ENCODE measurements at regions not wholly inside any gene's neighbourhood (a gene's known extent, or its start where the extent isn't known, plus 50 kb on each side); places are given as distances from the start of the nearest gene placed in this dataset.

DNA sequence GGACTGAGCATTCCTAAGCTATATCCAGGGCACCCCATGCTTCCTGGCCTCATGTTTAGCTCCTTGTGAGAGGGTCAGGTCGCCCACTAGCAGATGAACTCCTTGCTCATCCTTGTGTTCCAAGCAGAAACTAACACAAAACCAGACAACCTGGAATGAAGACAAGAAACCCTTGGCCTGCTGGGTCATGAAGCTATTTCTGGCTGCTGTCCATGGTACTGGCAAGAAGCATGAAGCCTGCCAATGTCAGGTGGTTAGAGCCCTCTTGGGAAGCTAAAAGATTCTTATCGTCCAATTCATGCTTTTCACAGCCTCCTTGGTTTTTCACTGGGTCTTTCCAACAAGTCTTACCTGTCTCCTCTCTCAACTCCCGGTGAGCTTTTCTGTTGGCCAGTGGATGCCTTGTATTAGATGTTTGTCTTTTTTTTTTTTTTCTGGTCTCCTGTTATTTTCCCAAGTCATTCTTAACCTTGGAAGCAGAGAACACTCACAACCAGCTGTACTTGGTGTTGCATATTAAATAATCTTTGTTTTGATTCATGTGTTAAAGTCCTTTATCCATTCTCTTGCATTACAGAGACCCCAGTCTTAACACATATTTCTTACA lies 180.3 kb downstream of the ANKRD60 start:
- Histone ChIP-seq H3K9me3 (ENCODE audit: insufficient read depth in 2 of 2, low read depth in 1 of 2, low read length in 1 of 2) (peaks cover 0 to 7% of the 10 kb centered on the region in 2 experiments; a peak in 2 of 4 replicates), H2BK5ac (ENCODE audit: low read depth, low read length) (no peak overlapping the region), H4K91ac (replicated peaks; ENCODE audit: insufficient read length, low read length) (no peak overlapping the region), H3K79me1 (ENCODE audit: low read depth, low read length) (no peaks in the 10 kb centered on the region), H3K23ac (ENCODE audit: insufficient read length) (no peak overlapping the region), H3K4ac (replicated peaks; ENCODE audit: insufficient read length, low read depth, low read length) (no peak overlapping the region), H3K36me3 (ENCODE audit: control insufficient read depth in 2 of 4, insufficient read depth in 4 of 4, low read length in 3 of 4) (no peaks in the 10 kb centered on the region), H3K27me3 (replicated peaks in 1 of 4; ENCODE audit: control insufficient read depth in 3 of 4, extremely low read depth in 1 of 4, insufficient read depth in 3 of 4, low read length in 3 of 4) (no peaks in the 10 kb centered on the region), H3K4me1 (replicated peaks in 1 of 4; ENCODE audit: control insufficient read depth in 3 of 4, insufficient read depth in 4 of 4, low read length in 3 of 4) (peaks cover 0 to 4% (median 3%) of the 10 kb centered on the region in 4 experiments; a peak in 4 of 7 replicates), H2BK20ac (ENCODE audit: low read length) (no peak overlapping the region), H2BK120ac (replicated peaks; ENCODE audit: low read depth, low read length) (no peak overlapping the region), H2BK15ac (ENCODE audit: low read length) (no peak overlapping the region), H4K5ac (ENCODE audit: insufficient read length, low read depth, low read length) (no peak overlapping the region), H4K20me1 (replicated peaks in 1 of 2; ENCODE audit: control insufficient read depth in 1 of 2, insufficient read depth in 2 of 2, low read length in 2 of 2) (no peaks in the 10 kb centered on the region), H2AFZ (ENCODE audit: low read length) (no peak overlapping the region), H3K4me2 (ENCODE audit: insufficient read depth in 1 of 2, low read depth in 2 of 2, low read length in 2 of 2) (no peak overlapping the region), H2BK12ac (ENCODE audit: low read depth, low read length) (0 out of 2 replicates have a peak overlapping the region, but pooled peaks have one; percentile 1), H3K4me3 (ENCODE audit: extremely low read depth in 1 of 4, insufficient read depth in 2 of 4, low read depth in 3 of 4, low read length in 4 of 4) (no peak overlapping the region), H3K23me2 (ENCODE audit: low read depth, low read length) (no peaks in the 10 kb centered on the region), H3K9ac (replicated peaks in 1 of 4; ENCODE audit: extremely low read depth in 1 of 4, low read depth in 3 of 4, low read length in 3 of 4) (no peak overlapping the region), H3K56ac (replicated peaks; ENCODE audit: insufficient read length, low read depth, low read length) (no peak overlapping the region), H2AK5ac (ENCODE audit: low read depth, low read length) (no peak overlapping the region), H3K79me2 (ENCODE audit: control insufficient read depth in 1 of 2, insufficient read depth in 2 of 2, low read length in 2 of 2) (no peaks in the 10 kb centered on the region), H3K27ac (ENCODE audit: low read depth, low read length) (no peak overlapping the region), H3K14ac (ENCODE audit: insufficient read length) (no peak overlapping the region), H3K18ac (ENCODE audit: extremely low read depth, low read length) (no peak overlapping the region), H4K8ac (ENCODE audit: extremely low read depth, insufficient read depth, low read length) (no peak overlapping the region)
- CTCF ChIA-PET (ENCODE audit: partially characterized antibody), result no interaction called here
- DNase-seq (ENCODE audit: low read depth in 1 of 2, low spot score in 2 of 2), result peak in 1 of 2 experiments; percentile 57
- 73% methylated on average over 3 of the region's 3 CpGs; no CpG with 5 or more reads in 1 of the 2 experiments for WGBS, 2 experiments (ENCODE audit: extremely low coverage in 1 of 2, insufficient coverage in 1 of 2, insufficient read length in 1 of 2, insufficient replicate concordance in 2 of 2, low coverage in 1 of 2, low lambda C conversion rate in 2 of 2, missing lambda C conversion rate in 1 of 2)
- peak; percentile 85 for FAIRE-seq
- POLR2A ChIA-PET (ENCODE audit: partially characterized antibody), result no interaction called here
- no peak for TF ChIP-seq SAP30 (IDR thresholded peaks at IDR 0.05; ENCODE audit: insufficient read depth, insufficient replicate concordance, low read length)
- no peak for TF ChIP-seq YY1 (IDR thresholded peaks at IDR 0.05; ENCODE audit: low read depth, low read length)
- TF ChIP-seq SIRT6 (IDR thresholded peaks at IDR 0.05; ENCODE audit: low read length), result no peak
- no peak for TF ChIP-seq JUN (IDR thresholded peaks at IDR 0.05; ENCODE audit: low read depth, low read length)
- 0 out of 2 replicates have a peak, but pooled peaks have one; percentile 45 for TF ChIP-seq TEAD4 (IDR thresholded peaks at IDR 0.05; ENCODE audit: low read depth, low read length)
- TF ChIP-seq CBX5 (IDR thresholded peaks at IDR 0.05; ENCODE audit: low read depth, low read length), result no peak
- TF ChIP-seq SIN3A (conservative IDR thresholded peaks at IDR 0.05 in 1 of 2, IDR thresholded peaks at IDR 0.05 in 1 of 2; ENCODE audit: low read depth in 1 of 2, low read length in 2 of 2), result peak; percentile 79 to 89; a peak in 2 of 4 replicates

Data from H1 (cell line).